ENCODE measurements at regions not wholly inside any gene's neighbourhood (a gene's known extent, or its start where the extent isn't known, plus 50 kb on each side); places are given as distances from the start of the nearest gene placed in this dataset.
"Not testable (repeated sequence)": the region's sequence is repeated elsewhere in the genome, so short reads cannot be mapped to it uniquely, and the experiment has no call there.

- CTCF ChIA-PET, result no interaction called here
- no peak for DNase-seq
- Mint-ChIP-seq H3K9me3 (ENCODE audit: insufficient read depth) (peaks cover 10% of the 10 kb centered on the region), H3K4me3 (no peak overlapping the region), H3K27me3 (ENCODE audit: low read depth) (no peaks in the 10 kb centered on the region), H3K36me3 (ENCODE audit: low read depth) (no peaks in the 10 kb centered on the region), H3K4me1 (ENCODE audit: low read depth) (no peaks in the 10 kb centered on the region), H3K27ac (no peak overlapping the region)
- no peak for ATAC-seq
- POLR2A ChIA-PET, result no interaction called here
Measured at GRCh38 chr10:55180357-55180756, 379.3 kb upstream of the PCDH15 start.

GRCh38 chr10:55174419-55174818 is 373.4 kb upstream of the PCDH15 start:
- Mint-ChIP-seq H3K9me3 (ENCODE audit: insufficient read depth) (peaks cover 5% of the 10 kb centered on the region), H3K27ac (no peak overlapping the region), H3K4me3 (no peak overlapping the region), H3K27me3 (ENCODE audit: low read depth) (no peaks in the 10 kb centered on the region), H3K4me1 (ENCODE audit: low read depth) (no peaks in the 10 kb centered on the region), H3K36me3 (ENCODE audit: low read depth) (no peaks in the 10 kb centered on the region)
- DNase-seq (no peak), ATAC-seq (no peak)
- ChIA-PET POLR2A (no interaction called here), CTCF (no interaction called here)

DNA sequence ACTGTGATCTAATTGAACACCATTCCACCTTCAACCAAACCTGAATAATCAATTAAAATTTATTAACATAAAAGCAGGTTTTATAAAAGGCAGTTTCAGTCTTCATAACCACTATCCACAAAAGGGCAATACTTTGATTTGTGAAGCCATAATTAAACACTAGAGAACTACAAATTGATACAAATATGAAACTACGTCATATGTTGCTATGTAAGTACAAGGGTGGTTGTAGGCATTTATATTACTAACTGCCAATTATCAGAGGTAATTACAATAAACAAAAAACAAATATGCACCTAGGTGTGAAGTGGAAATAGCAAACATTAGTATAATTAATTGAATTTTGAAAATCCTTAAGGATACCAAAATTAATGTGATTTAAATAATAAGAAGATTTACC is 368.5 kb upstream of the PCDH15 start:
- ChIA-PET POLR2A (no interaction called here), CTCF (no interaction called here)
- Mint-ChIP-seq H3K4me1 (ENCODE audit: low read depth) (no peaks in the 10 kb centered on the region), H3K4me3 (no peak overlapping the region), H3K27me3 (ENCODE audit: low read depth) (no peaks in the 10 kb centered on the region), H3K27ac (no peak overlapping the region), H3K36me3 (ENCODE audit: low read depth) (no peaks in the 10 kb centered on the region), H3K9me3 (ENCODE audit: insufficient read depth) (no peaks in the 10 kb centered on the region)
- ATAC-seq, result no peak
- DNase-seq, result no peak

GRCh38 chr10:55168343-55168742 is 367.3 kb upstream of the PCDH15 start:
- H3K27me3 Mint-ChIP-seq (ENCODE audit: low read depth), result no peaks in the 10 kb centered on the region
- no peaks in the 10 kb centered on the region for H3K4me1 Mint-ChIP-seq (ENCODE audit: low read depth)
- peaks cover 4% of the 10 kb centered on the region for H3K9me3 Mint-ChIP-seq (ENCODE audit: insufficient read depth)
- no peak for DNase-seq
- H3K27ac Mint-ChIP-seq, result no peak overlapping the region
- no peak overlapping the region for H3K4me3 Mint-ChIP-seq
- ChIA-PET POLR2A (no interaction called here), CTCF (no interaction called here)
- no peaks in the 10 kb centered on the region for H3K36me3 Mint-ChIP-seq (ENCODE audit: low read depth)
- ATAC-seq, result no peak

DNA sequence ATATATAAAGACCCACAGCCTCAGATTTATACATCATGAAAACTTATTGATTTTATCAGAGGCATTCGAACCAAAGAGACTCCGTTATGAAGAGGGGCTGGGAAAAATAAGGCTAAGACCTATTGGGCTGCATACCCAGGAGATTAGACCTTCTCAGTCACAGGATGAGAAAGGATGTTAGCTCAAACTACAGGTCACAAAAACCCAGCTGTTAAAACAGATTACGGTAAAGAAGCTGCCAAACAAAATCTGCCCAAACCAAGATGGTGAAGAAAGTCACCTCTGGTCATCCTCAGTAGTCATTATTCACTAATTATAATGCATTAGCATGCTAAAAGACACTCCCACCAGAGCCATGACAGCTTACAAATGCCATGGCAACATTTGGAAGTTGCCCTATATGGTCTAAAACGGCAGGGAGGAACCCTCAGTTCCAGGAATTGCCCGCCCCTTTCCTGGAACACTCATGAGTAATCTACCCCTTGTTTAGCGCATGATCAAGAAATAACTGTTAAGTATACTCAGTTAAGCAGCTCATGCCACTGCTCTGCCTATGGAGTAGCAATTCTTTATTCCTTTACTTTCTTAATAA is 362.5 kb upstream of the PCDH15 start:
- no peaks in the 10 kb centered on the region for H3K27me3 Mint-ChIP-seq (ENCODE audit: low read depth)
- no peak overlapping the region for H3K4me3 Mint-ChIP-seq
- no peaks in the 10 kb centered on the region for H3K4me1 Mint-ChIP-seq (ENCODE audit: low read depth)
- no peaks in the 10 kb centered on the region for H3K36me3 Mint-ChIP-seq (ENCODE audit: low read depth)
- H3K9me3 Mint-ChIP-seq (ENCODE audit: insufficient read depth), result peaks cover 8% of the 10 kb centered on the region
- ChIA-PET CTCF (no interaction called here), POLR2A (no interaction called here)
- H3K27ac Mint-ChIP-seq, result no peak overlapping the region
- DNase-seq (no peak), ATAC-seq (no peak)

DNA sequence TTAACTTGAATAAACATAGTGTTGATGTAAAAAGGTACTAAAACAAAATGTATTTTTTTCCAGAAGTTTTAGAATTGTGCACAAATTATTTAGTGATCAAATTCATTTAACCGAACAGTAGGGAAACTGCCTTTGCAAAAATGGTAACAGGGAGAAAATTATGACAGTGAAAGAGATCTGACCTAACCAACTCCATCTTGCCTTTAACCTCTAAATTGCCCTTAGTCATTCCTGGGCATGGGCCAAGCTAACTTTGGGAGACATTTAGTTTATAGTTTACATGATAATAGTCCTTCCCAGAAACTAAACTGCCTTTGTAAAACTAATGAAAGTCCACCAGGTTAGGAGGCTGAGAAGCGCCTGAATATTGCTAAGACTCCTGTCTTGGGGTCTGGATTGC is 361.3 kb upstream of the PCDH15 start:
- H3K9me3 Mint-ChIP-seq (ENCODE audit: insufficient read depth); ATAC-seq; H3K27me3 Mint-ChIP-seq (ENCODE audit: low read depth); DNase-seq; H3K4me1 Mint-ChIP-seq (ENCODE audit: low read depth); H3K4me3 Mint-ChIP-seq; H3K27ac Mint-ChIP-seq; CTCF ChIA-PET; H3K36me3 Mint-ChIP-seq (ENCODE audit: low read depth); POLR2A ChIA-PET: not testable (repeated sequence)

- ATAC-seq (no peak), DNase-seq (no peak)
- Mint-ChIP-seq H3K27ac (no peak overlapping the region), H3K9me3 (ENCODE audit: insufficient read depth) (peaks cover 8% of the 10 kb centered on the region), H3K36me3 (ENCODE audit: low read depth) (no peaks in the 10 kb centered on the region), H3K27me3 (ENCODE audit: low read depth) (no peaks in the 10 kb centered on the region), H3K4me3 (no peak overlapping the region), H3K4me1 (ENCODE audit: low read depth) (no peaks in the 10 kb centered on the region)
- ChIA-PET CTCF (no interaction called here), POLR2A (no interaction called here)
Measured at GRCh38 chr10:55160655-55161283, 359.7 kb upstream of the PCDH15 start.

DNA sequence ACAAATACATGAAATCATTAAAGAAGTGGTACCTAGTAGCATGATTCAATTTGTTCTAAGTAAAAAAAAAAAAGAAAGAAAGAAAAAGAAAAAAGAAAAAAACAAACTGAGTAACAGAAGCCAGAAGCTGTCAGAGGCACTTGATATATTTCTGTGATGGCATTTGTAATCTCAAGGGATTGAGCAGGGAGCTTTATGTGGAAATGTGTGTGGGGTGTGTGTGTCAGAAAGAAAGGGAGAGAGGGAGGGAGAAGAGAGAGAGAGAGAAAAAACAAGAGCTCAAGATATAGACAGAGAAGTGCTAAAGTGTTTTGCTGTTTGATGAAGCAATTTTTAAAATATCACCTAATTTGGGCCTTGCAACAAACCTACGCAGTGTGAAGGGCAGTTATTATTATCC is 357.6 kb upstream of the PCDH15 start:
- Mint-ChIP-seq H3K36me3 (ENCODE audit: low read depth) (no peaks in the 10 kb centered on the region), H3K27ac (no peak overlapping the region), H3K9me3 (ENCODE audit: insufficient read depth) (peaks cover 7% of the 10 kb centered on the region), H3K4me1 (ENCODE audit: low read depth) (no peaks in the 10 kb centered on the region), H3K4me3 (no peak overlapping the region), H3K27me3 (ENCODE audit: low read depth) (no peaks in the 10 kb centered on the region)
- CTCF ChIA-PET, result no interaction called here
- DNase-seq (no peak), ATAC-seq (no peak)
- POLR2A ChIA-PET, result no interaction called here

GRCh38 chr10:55146032-55146431 is 345.0 kb upstream of the PCDH15 start:
- Mint-ChIP-seq H3K4me1 (ENCODE audit: low read depth) (no peaks in the 10 kb centered on the region), H3K4me3 (no peak overlapping the region), H3K27ac (no peak overlapping the region), H3K36me3 (ENCODE audit: low read depth) (no peaks in the 10 kb centered on the region), H3K9me3 (ENCODE audit: insufficient read depth) (peaks cover 4% of the 10 kb centered on the region), H3K27me3 (ENCODE audit: low read depth) (no peaks in the 10 kb centered on the region)
- CTCF ChIA-PET, result no interaction called here
- DNase-seq, result no peak
- no peak for ATAC-seq
- POLR2A ChIA-PET, result no interaction called here

DNA sequence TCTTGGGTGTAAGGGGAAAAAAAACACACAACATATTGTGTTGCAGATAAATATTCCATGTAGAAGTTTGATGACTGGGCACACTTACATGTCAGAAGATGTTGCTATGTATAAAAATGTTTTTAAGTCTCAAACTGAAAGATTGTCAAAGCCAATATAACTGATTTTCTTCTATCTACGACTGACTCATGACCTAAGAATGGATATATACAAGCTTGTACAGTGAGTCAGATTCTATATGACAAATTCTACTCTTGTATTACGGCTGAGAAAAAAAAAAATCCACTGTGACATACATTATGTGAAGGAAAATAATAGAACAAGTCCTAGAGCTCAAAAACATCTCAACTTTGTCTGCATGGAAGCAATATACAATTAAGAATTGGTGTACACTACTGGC is 343.0 kb upstream of the PCDH15 start:
- CTCF ChIA-PET, result no interaction called here
- Mint-ChIP-seq H3K27ac (no peak overlapping the region), H3K9me3 (ENCODE audit: insufficient read depth) (peaks cover 11% of the 10 kb centered on the region), H3K4me1 (ENCODE audit: low read depth) (no peaks in the 10 kb centered on the region), H3K27me3 (ENCODE audit: low read depth) (no peaks in the 10 kb centered on the region), H3K4me3 (no peak overlapping the region), H3K36me3 (ENCODE audit: low read depth) (no peaks in the 10 kb centered on the region)
- DNase-seq (no peak), ATAC-seq (no peak)
- POLR2A ChIA-PET, result no interaction called here

DNA sequence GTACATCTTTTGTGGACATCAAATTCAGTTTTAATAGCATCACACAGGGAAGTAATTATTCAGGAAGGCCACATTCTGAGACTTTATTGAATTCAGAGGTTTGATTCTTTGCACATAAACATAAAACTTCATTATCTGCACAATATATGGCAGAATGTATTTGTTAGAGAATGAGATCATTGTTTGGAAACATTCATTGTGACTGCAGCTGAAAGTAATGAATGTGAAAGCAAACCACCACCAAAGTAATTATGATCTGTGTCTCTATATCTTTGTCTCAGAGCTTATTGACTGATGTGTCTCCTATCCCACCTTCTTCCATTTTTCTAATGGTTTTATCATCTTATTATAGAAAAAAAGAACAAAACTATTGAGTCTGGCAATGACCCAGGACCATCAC is 340.9 kb upstream of the PCDH15 start:
- Mint-ChIP-seq H3K27me3 (ENCODE audit: low read depth) (no peaks in the 10 kb centered on the region), H3K36me3 (ENCODE audit: low read depth) (no peaks in the 10 kb centered on the region), H3K4me1 (ENCODE audit: low read depth) (no peaks in the 10 kb centered on the region), H3K4me3 (no peak overlapping the region), H3K9me3 (ENCODE audit: insufficient read depth) (peaks cover 11% of the 10 kb centered on the region), H3K27ac (no peak overlapping the region)
- CTCF ChIA-PET, result no interaction called here
- POLR2A ChIA-PET, result no interaction called here
- ATAC-seq (no peak), DNase-seq (no peak)

DNA sequence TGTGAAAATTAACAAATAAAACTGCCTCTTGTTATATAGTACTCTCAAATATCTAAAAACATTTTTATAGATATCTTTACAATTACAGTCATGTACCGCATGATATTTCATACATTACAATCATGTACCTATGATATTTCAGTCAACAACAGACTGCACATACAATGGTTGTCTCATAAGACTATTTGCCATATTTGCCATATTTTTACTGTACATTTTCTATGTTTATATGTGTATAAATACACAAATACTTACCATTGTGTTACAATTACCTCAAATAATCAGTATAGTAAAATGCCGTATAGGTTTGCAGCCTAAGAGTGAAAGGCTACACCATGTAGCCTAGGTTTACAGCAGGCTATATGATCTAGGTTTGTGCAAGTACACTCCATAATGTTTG is 336.0 kb upstream of the PCDH15 start:
- H3K9me3 Mint-ChIP-seq (ENCODE audit: insufficient read depth), result peaks cover 11% of the 10 kb centered on the region
- no peaks in the 10 kb centered on the region for H3K36me3 Mint-ChIP-seq (ENCODE audit: low read depth)
- H3K27me3 Mint-ChIP-seq (ENCODE audit: low read depth), result no peaks in the 10 kb centered on the region
- no peak for DNase-seq
- ATAC-seq, result no peak
- no peak overlapping the region for H3K4me3 Mint-ChIP-seq
- no peaks in the 10 kb centered on the region for H3K4me1 Mint-ChIP-seq (ENCODE audit: low read depth)
- H3K27ac Mint-ChIP-seq, result no peak overlapping the region
- POLR2A ChIA-PET, result no interaction called here
- CTCF ChIA-PET, result no interaction called here

- no peak overlapping the region for H3K27ac Mint-ChIP-seq
- no peak for DNase-seq
- H3K4me3 Mint-ChIP-seq, result no peak overlapping the region
- no peaks in the 10 kb centered on the region for H3K9me3 Mint-ChIP-seq (ENCODE audit: insufficient read depth)
- no peak for ATAC-seq
- ChIA-PET POLR2A (no interaction called here), CTCF (no interaction called here)
- H3K36me3 Mint-ChIP-seq (ENCODE audit: low read depth), result no peaks in the 10 kb centered on the region
- H3K27me3 Mint-ChIP-seq (ENCODE audit: low read depth), result no peaks in the 10 kb centered on the region
- H3K4me1 Mint-ChIP-seq (ENCODE audit: low read depth), result no peaks in the 10 kb centered on the region
Measured at GRCh38 chr10:55104738-55105137, 303.7 kb upstream of the PCDH15 start.

Measured in activated CD8-positive, alpha-beta T cell treated with anti-CD3 and anti-CD28 coated beads, Interleukin-2, amount 10 ng/mL, durations not matched to agents 7 days and 5 days (primary cell).